Mucosa of rectum (tissue), 2 donors: ENCODE measurements at regions not wholly inside any gene's neighbourhood (a gene's known extent, or its start where the extent isn't known, plus 50 kb on each side); places are given as distances from the start of the nearest gene placed in this dataset.
"Not testable (repeated sequence)": the region's sequence is repeated elsewhere in the genome, so short reads cannot be mapped to it uniquely, and the experiment has no call there.

Experiments used
- H3K27ac ChIP-seq, 2 donors: one replicate each; pipeline ENCODE4 v1.7.0; 2013; ENCODE audit warnings: inconsistent platforms in 2 of 2, low read depth in 2 of 2, low read length in 2 of 2
- H3K27me3 ChIP-seq, 2 donors: one replicate each; pipeline ENCODE4 v1.7.0; 2013; ENCODE audit warnings: low read length in 2 of 2; ENCODE audit not compliant: control insufficient read depth in 2 of 2, insufficient read depth in 2 of 2
- H3K36me3 ChIP-seq, 2 donors: one replicate each; pipeline ENCODE4 v1.7.0; 2013; ENCODE audit warnings: low read length in 2 of 2; ENCODE audit not compliant: control insufficient read depth in 2 of 2, insufficient read depth in 2 of 2
- H3K4me1 ChIP-seq, 2 donors: one replicate each; pipeline ENCODE4 v1.7.0; 2013; ENCODE audit warnings: low read length in 2 of 2, mild to moderate bottlenecking in 1 of 2; ENCODE audit not compliant: control insufficient read depth in 2 of 2, insufficient read depth in 2 of 2
- H3K4me3 ChIP-seq, 2 donors: one replicate each; pipeline ENCODE4 v1.7.0; 2013; ENCODE audit warnings: low read length in 2 of 2
- H3K9ac ChIP-seq, 2 donors: one replicate each; pipeline ENCODE4 v1.7.0; 2013; ENCODE audit warnings: low read length in 2 of 2, low read depth in 1 of 2, mild to moderate bottlenecking in 1 of 2
- H3K9me3 ChIP-seq, 2 donors: one replicate each; pipeline ENCODE4 v1.7.0; 2013; ENCODE audit warnings: low read length in 2 of 2; ENCODE audit not compliant: control insufficient read depth in 2 of 2
- donor health status: healthy.
- donor health status: Normal muscosa, but diverticular disease.

- H3K9ac ChIP-seq = no peak overlapping the region
- no peak overlapping the region for H3K4me3 ChIP-seq
- no peaks in the 10 kb centered on the region for H3K9me3 ChIP-seq
Observed at GRCh38 chr2:142572346-142573132, 304.9 kb upstream of the KYNU start.

GRCh38 chr2:142571934-142572333 lies 305.5 kb upstream of the KYNU start:
- no peaks in the 10 kb centered on the region for H3K36me3 ChIP-seq
- no peak overlapping the region for H3K9ac ChIP-seq
- no peaks in the 10 kb centered on the region for H3K27me3 ChIP-seq
- H3K4me1 ChIP-seq = no peaks in the 10 kb centered on the region
- H3K4me3 ChIP-seq = no peak overlapping the region
- no peak overlapping the region for H3K27ac ChIP-seq
- H3K9me3 ChIP-seq = no peaks in the 10 kb centered on the region

More at GRCh38 chr2:142572346-142573132, 304.9 kb upstream of the KYNU start:
- no peaks in the 10 kb centered on the region for H3K4me1 ChIP-seq
- H3K27ac ChIP-seq = no peak overlapping the region
- no peaks in the 10 kb centered on the region for H3K36me3 ChIP-seq
- H3K27me3 ChIP-seq = no peaks in the 10 kb centered on the region

- no peaks in the 10 kb centered on the region for H3K36me3 ChIP-seq
- no peaks in the 10 kb centered on the region for H3K27me3 ChIP-seq
- H3K9ac ChIP-seq = no peak overlapping the region
- H3K27ac ChIP-seq = no peak overlapping the region
- H3K4me1 ChIP-seq = no peaks in the 10 kb centered on the region
- no peaks in the 10 kb centered on the region for H3K9me3 ChIP-seq
- no peak overlapping the region for H3K4me3 ChIP-seq
Observed at GRCh38 chr2:142562900-142563299, 314.6 kb upstream of the KYNU start.

GRCh38 chr2:142561656-142562055 lies 315.8 kb upstream of the KYNU start:
- H3K27me3 ChIP-seq = no peaks in the 10 kb centered on the region
- no peaks in the 10 kb centered on the region for H3K9me3 ChIP-seq
- H3K9ac ChIP-seq = no peak overlapping the region
- no peaks in the 10 kb centered on the region for H3K4me1 ChIP-seq
- H3K4me3 ChIP-seq = no peak overlapping the region
- H3K27ac ChIP-seq = no peak overlapping the region
- no peaks in the 10 kb centered on the region for H3K36me3 ChIP-seq

- Histone ChIP-seq H3K9ac (no peak overlapping the region), H3K27ac (no peak overlapping the region), H3K36me3 (no peaks in the 10 kb centered on the region), H3K9me3 (no peaks in the 10 kb centered on the region), H3K4me3 (no peak overlapping the region), H3K4me1 (no peaks in the 10 kb centered on the region), H3K27me3 (no peaks in the 10 kb centered on the region)
Observed at GRCh38 chr2:142557391-142557790, 320.1 kb upstream of the KYNU start.

GRCh38 chr2:142545999-142546398 lies 331.5 kb upstream of the KYNU start:
- H3K36me3 ChIP-seq, H3K9ac ChIP-seq, H3K4me1 ChIP-seq, H3K4me3 ChIP-seq, H3K9me3 ChIP-seq, H3K27me3 ChIP-seq, H3K27ac ChIP-seq: not testable (repeated sequence)

GRCh38 chr2:142545036-142545435 lies 332.4 kb upstream of the KYNU start:
- no peak overlapping the region for H3K9ac ChIP-seq

GRCh38 chr2:142544173-142544572 lies 333.3 kb upstream of the KYNU start:
- Histone ChIP-seq H3K9ac (no peak overlapping the region), H3K36me3 (no peaks in the 10 kb centered on the region), H3K4me1 (no peaks in the 10 kb centered on the region), H3K4me3 (no peak overlapping the region), H3K9me3 (no peaks in the 10 kb centered on the region), H3K27me3 (no peaks in the 10 kb centered on the region), H3K27ac (no peak overlapping the region)

More at GRCh38 chr2:142545036-142545435, 332.4 kb upstream of the KYNU start:
- Histone ChIP-seq H3K9me3 (no peaks in the 10 kb centered on the region), H3K27me3 (no peaks in the 10 kb centered on the region), H3K4me3 (no peak overlapping the region), H3K4me1 (no peaks in the 10 kb centered on the region), H3K36me3 (no peaks in the 10 kb centered on the region), H3K27ac (no peak overlapping the region)

GRCh38 chr2:142542431-142542910 lies 335.0 kb upstream of the KYNU start:
- Histone ChIP-seq H3K4me3 (no peak overlapping the region), H3K9ac (no peak overlapping the region), H3K9me3 (no peaks in the 10 kb centered on the region), H3K27ac (no peak overlapping the region), H3K36me3 (no peaks in the 10 kb centered on the region), H3K27me3 (no peaks in the 10 kb centered on the region), H3K4me1 (no peaks in the 10 kb centered on the region)

- Histone ChIP-seq H3K9ac (no peak overlapping the region), H3K4me1 (no peaks in the 10 kb centered on the region), H3K27me3 (no peaks in the 10 kb centered on the region), H3K9me3 (no peaks in the 10 kb centered on the region), H3K27ac (no peak overlapping the region), H3K36me3 (no peaks in the 10 kb centered on the region), H3K4me3 (no peak overlapping the region)
Observed at GRCh38 chr2:142536966-142537365, 340.5 kb upstream of the KYNU start.
